Keratinocyte (primary cell): ENCODE measurements at regions not wholly inside any gene's neighbourhood (a gene's known extent, or its start where the extent isn't known, plus 50 kb on each side); places are given as distances from the start of the nearest gene placed in this dataset.

ENCODE experiments used
- DNase-seq: peaks from one replicate; pipeline ENCODE4 v3.0.0-alpha.2; 2011; ENCODE audit warnings: low read depth, missing footprints, low spot score
- FAIRE-seq: peaks from 2 replicates; lab custom pipeline; 2011; peaks lifted over from hg19 to GRCh38; lab: Jason Lieb, UNC
- H2AFZ ChIP-seq: 2 replicates; pipeline ENCODE4 v1.6.0; 2012; ENCODE audit warnings: low read length, control low read depth, inconsistent platforms; ENCODE audit not compliant: control insufficient read depth
- H3K27ac ChIP-seq: 2 replicates; pipeline ENCODE4 v1.5.1; 2011; ENCODE audit warnings: low read length; ENCODE audit not compliant: control insufficient read depth, insufficient read depth
- H3K27me3 ChIP-seq: 3 replicates; pipeline ENCODE4 v1.6.0; 2011; ENCODE audit warnings: low read length; ENCODE audit not compliant: control insufficient read depth, insufficient read depth; ENCODE audit errors: extremely low read depth
- H3K36me3 ChIP-seq, 2 experiments: 2 replicates in 1 of 2; 3 replicates in 1 of 2; pipeline ENCODE4 v1.5.1; 2011; ENCODE audit warnings: low read length in 2 of 2, mild to moderate bottlenecking in 1 of 2; ENCODE audit not compliant: control insufficient read depth in 2 of 2, insufficient read depth in 2 of 2; ENCODE audit errors: extremely low read depth in 1 of 2
- H3K4me1 ChIP-seq: 3 replicates; pipeline ENCODE4 v1.5.1; 2011; ENCODE audit warnings: low read length; ENCODE audit not compliant: control insufficient read depth, insufficient read depth; ENCODE audit errors: extremely low read depth
- H3K4me2 ChIP-seq: 3 replicates; pipeline ENCODE4 v1.6.0; 2011; ENCODE audit warnings: low read depth, low read length; ENCODE audit not compliant: control insufficient read depth, insufficient read depth; ENCODE audit errors: extremely low read depth
- H3K4me3 ChIP-seq, 3 experiments: fragments of 200-600 bp in 1 of 3; sonication (generic) in 1 of 3; 2 replicates in 2 of 3; 3 replicates in 1 of 3; pipeline ENCODE4 v1.5.1; 2011 to 2016; ENCODE audit warnings: low read length in 3 of 3, mild to moderate bottlenecking in 3 of 3, control low read depth in 2 of 3, inconsistent platforms in 1 of 3, low read depth in 1 of 3, mixed read lengths in 1 of 3, mixed run types in 1 of 3, moderate library complexity in 1 of 3; ENCODE audit not compliant: control insufficient read depth in 2 of 3, insufficient read depth in 2 of 3; ENCODE audit errors: extremely low read depth in 1 of 3
- H3K79me2 ChIP-seq: 2 replicates; pipeline ENCODE4 v1.6.0; 2012; ENCODE audit warnings: low read length; ENCODE audit not compliant: control insufficient read depth, insufficient read depth
- H3K9ac ChIP-seq: 3 replicates; pipeline ENCODE4 v1.6.0; 2011; ENCODE audit warnings: low read length; ENCODE audit not compliant: control insufficient read depth, insufficient read depth; ENCODE audit errors: extremely low read depth
- H3K9me1 ChIP-seq: 3 replicates; pipeline ENCODE4 v1.6.0; 2011; ENCODE audit warnings: low read length; ENCODE audit not compliant: control insufficient read depth, insufficient read depth; ENCODE audit errors: extremely low read depth
- H3K9me3 ChIP-seq: 2 replicates; pipeline ENCODE4 v1.5.1; 2012; ENCODE audit warnings: low read depth, low read length; ENCODE audit not compliant: control insufficient read depth
- H4K20me1 ChIP-seq: 3 replicates; pipeline ENCODE4 v1.6.0; 2011; ENCODE audit warnings: low read length; ENCODE audit not compliant: control insufficient read depth, insufficient read depth; ENCODE audit errors: extremely low read depth
- CTCF ChIP-seq, 3 experiments: IDR thresholded peaks in 1 of 3; conservative IDR thresholded peaks in 1 of 3; optimal IDR thresholded peaks in 1 of 3; 2 replicates in 2 of 3; 3 replicates in 1 of 3; pipeline versions ENCODE3 to v1.5.1; 2011; ENCODE audit warnings: low read length in 3 of 3, mild to moderate bottlenecking in 3 of 3, moderate library complexity in 2 of 3, control low read depth in 1 of 3, inconsistent platforms in 1 of 3; ENCODE audit not compliant: insufficient read depth in 2 of 3; ENCODE audit errors: extremely low read depth in 1 of 3
- EZH2 ChIP-seq: IDR thresholded peaks from one replicate; pipeline ENCODE4 v1.6.1; 2012; ENCODE audit warnings: inconsistent platforms, mild to moderate bottlenecking, low read length, moderate library complexity
- dilution Hi-C: fragments of 300-500 bp; cut with MboI; formaldehyde crosslinking; loops from one replicate; pipeline ENCODE4 v1.7.0; 2020; ENCODE audit warnings: low sequenced_read_pairs; ENCODE audit not compliant: extremely low pct_ligation_motif_present

GRCh38 chr12:20030826-20031225 is 337.5 kb upstream of the PDE3A start:
- dilution Hi-C loops, result no loop called here
- Histone ChIP-seq H4K20me1 (no peaks in the 10 kb centered on the region), H3K9ac (no peak overlapping the region), H3K9me3 (no peaks in the 10 kb centered on the region), H3K4me1 (no peaks in the 10 kb centered on the region), H3K27ac (no peak overlapping the region), H2AFZ (no peak overlapping the region), H3K4me2 (no peak overlapping the region), H3K79me2 (no peaks in the 10 kb centered on the region), H3K9me1 (no peaks in the 10 kb centered on the region), H3K36me3 (no peaks in the 10 kb centered on the region), H3K27me3 (no peaks in the 10 kb centered on the region), H3K4me3 (no peak overlapping the region)
- no peak for TF ChIP-seq CTCF (optimal IDR thresholded peaks at IDR 0.05 in 1 of 3, IDR thresholded peaks at IDR 0.05 in 1 of 3, conservative IDR thresholded peaks at IDR 0.05 in 1 of 3; ENCODE audit: extremely low read depth in 1 of 3, insufficient read depth in 2 of 3, low read length in 3 of 3)
- TF ChIP-seq EZH2, result no peak
- DNase-seq (no peak), FAIRE-seq (no peak)

GRCh38 chr12:20039562-20039961 is 328.8 kb upstream of the PDE3A start:
- dilution Hi-C loops, result no loop called here

More at GRCh38 chr12:20039562-20039961, 328.8 kb upstream of the PDE3A start:
- no peak overlapping the region for H3K9ac ChIP-seq
- no peaks in the 10 kb centered on the region for H3K79me2 ChIP-seq
- no peaks in the 10 kb centered on the region for H3K9me3 ChIP-seq
- H3K4me2 ChIP-seq, result no peak overlapping the region
- no peak for DNase-seq
- no peaks in the 10 kb centered on the region for H4K20me1 ChIP-seq
- no peak overlapping the region for H3K27ac ChIP-seq
- H3K27me3 ChIP-seq, result no peaks in the 10 kb centered on the region
- H3K4me1 ChIP-seq, result no peaks in the 10 kb centered on the region
- no peak overlapping the region for H3K4me3 ChIP-seq
- H2AFZ ChIP-seq, result no peak overlapping the region
- no peaks in the 10 kb centered on the region for H3K36me3 ChIP-seq
- no peak for TF ChIP-seq CTCF (optimal IDR thresholded peaks at IDR 0.05 in 1 of 3, IDR thresholded peaks at IDR 0.05 in 1 of 3, conservative IDR thresholded peaks at IDR 0.05 in 1 of 3; ENCODE audit: extremely low read depth in 1 of 3, insufficient read depth in 2 of 3, low read length in 3 of 3)
- TF ChIP-seq EZH2, result no peak
- FAIRE-seq, result no peak
- H3K9me1 ChIP-seq, result no peaks in the 10 kb centered on the region
